RPMI7951 (cell line): ENCODE measurements at regions not wholly inside any gene's neighbourhood (a gene's known extent, or its start where the extent isn't known, plus 50 kb on each side); places are given as distances from the start of the nearest gene placed in this dataset.
A peak's percentile ranks its signal among the peaks of the same experiment; 100 is the strongest.

Experiments used
- DNase-seq: peaks from one replicate; pipeline ENCODE4 v3.0.0-alpha.2; 2012; ENCODE audit warnings: low read depth

DNA sequence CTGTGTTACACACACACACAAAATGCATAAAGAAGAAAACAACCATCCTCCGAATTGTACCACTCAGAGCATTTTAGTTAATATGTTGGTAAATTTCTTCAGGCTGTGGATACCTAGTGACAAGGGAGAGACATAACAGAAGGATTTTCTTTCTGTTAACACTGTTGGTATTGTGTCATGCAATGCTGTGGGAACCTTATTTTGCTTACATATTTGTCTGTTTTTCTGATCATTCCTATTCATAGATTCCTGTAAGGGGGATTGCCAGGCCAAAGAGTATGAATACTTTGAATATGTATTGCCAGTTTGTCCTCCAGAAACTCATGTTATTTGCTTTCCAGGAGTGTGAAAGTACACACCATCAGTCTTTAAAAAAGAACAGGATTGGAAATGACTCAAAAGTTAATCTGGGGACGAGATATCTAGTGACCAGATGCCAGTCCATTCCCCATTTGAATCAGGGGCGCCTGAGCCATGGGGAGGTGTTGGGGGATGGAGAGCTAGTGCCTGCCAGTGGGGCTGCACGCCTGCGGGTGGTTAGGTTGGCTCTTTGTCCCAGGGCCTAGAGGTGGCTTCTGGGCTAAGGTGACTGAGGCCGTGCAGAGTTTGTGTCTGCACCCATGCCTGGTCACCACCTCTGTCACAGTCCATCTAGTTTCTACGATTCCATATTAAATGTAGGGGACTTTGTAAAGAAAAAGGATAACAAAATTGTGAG, 142.0 kb downstream of the PTPN20 start:
- DNase-seq, result no peak

DNA sequence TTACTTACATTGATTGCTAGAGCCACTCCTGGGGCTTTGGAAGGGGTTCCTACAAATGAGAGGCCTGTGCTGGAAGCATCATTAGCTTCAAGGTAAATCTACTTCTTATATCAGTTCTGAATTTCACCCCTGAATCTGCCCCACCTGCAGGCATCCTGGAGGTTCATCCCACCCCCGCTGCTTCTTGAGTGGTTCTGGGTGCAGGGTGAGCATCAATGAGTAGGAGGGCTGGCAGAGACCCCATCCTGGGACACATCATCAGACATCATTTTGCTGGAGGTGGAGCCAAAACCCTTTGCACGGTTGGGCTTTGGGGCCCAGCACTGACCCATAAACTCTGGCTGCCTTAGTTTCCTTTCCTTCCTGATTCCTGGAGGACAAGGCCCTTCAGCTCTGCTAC, 143.7 kb downstream of the PTPN20 start:
- DNase-seq, result no peak

DNA sequence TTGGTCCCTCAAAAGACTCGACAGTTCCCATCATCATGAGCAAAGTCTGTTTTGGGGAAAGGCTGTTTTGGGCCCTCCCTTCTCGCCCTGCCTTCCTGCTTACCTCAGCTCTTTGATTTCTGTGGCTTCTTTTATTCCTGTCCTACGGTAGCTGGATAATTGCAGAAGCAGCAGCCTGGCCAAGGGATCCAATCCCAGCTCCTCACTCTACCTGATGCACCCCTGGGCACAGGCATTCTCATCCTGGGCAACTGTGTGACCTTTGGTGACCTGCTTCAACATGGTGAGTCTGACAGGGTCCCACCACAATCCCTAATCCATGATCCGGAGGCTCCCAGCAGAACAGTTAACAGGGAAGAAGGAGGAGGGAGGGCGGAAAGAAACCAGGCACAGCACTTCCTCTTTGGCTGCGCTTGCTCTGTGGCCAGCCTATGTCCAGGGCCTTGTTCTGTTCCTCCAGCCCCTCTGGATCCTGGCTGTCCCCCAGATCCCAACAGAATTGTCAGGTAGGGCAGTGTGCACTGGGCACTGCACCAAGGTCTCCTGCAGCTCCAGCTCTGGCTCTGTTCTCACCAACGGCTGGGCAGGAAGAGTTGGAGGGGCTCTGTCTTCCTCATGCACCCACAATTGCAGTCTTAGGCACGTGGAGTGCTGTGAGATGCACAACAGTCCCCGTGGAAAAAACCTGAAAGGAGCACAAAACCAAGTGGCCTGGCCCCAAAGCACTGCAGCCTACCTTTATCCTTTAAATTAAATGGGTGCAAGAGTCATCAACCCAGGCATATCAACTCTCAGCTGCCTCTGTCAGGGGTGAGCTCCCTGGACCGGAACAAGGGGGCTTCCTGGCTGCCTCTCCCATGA, 144.4 kb downstream of the PTPN20 start:
- DNase-seq, result no peak

DNA sequence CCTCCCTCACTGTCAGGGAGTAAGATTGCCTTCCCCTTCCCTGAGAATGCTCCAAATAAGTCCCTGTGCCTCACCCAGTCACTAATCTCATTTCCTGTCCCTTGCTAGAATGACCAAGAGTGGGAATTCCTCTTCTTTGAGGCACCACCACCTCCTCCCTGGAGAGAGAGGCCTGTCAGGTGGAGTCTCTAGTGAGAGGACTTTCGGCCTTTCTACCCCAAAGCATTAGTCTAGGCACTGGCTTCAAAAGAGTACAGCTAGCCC, 145.0 kb downstream of the PTPN20 start:
- no peak for DNase-seq

DNA sequence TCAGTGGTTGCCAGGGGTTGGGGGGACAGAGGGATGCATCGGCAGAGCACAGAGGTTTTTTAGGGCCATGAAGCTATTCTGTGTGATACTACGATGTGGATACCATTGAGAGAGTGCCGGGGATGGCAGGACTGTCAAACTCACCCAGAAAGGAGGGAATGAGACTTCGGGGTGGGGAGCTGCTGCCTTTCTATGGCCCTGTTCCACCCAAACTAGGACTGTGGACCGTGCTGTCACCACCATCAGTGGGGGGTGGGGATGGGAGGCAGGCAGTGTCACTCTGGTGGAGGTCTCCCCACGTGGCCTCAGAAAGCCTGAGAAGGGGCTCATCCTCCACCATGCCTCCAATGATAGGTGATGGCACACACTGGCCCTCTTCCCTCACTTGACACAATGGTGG, 146.2 kb downstream of the PTPN20 start:
- no peak for DNase-seq

DNA sequence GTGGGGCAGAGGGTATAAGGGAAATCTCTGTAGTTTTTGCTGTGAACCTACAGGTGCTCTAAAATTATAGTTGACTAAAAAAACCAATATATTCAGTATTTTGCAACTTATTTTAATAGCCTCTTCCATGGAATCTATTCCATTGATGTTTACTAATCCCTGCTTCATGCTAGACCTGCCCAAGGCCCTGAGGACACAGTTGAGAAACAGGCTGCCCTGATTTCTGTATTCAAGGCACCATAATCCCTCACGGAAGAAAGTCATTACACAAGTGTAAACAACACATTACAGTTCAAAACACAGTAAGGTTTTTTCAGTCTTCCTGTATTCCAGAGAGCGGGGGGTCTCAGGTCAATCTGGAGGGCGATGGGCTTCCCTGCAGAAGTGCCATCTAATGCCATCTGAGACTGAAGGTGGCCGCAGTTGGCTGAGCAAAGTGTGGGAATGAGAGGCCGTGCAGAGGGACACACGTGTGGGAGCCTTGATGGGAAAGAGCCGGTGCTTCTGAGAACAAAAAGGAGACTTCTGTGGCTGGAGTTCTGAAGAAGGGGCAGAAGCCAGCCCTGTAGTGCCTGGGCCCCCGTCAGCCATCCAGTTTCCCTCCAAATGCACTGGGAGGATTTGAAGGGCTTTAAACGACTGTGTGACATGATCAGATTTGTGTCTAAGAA, 146.9 kb downstream of the PTPN20 start:
- no peak for DNase-seq

DNA sequence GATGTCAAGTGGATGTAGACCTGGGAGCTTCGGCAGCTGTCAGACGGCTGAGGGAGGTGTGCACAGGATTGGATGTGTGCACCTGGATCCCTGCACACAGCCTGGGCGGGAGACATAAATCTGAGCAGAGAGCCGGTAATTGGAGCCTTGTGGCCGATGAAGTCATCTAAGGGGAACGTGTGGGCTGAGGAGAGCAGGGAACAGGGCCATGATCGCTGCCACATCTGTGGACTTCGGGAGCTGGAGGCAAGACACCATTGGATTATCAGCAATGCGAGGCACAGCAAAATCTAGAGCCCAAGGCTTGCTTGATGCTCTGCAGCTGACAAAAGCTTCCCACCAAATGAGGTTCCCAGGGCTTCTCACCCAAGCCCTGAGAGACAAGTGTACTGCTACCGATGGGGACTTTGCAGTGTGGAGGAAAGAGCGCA, 147.7 kb downstream of the PTPN20 start:
- DNase-seq, result peak; percentile 7

DNA sequence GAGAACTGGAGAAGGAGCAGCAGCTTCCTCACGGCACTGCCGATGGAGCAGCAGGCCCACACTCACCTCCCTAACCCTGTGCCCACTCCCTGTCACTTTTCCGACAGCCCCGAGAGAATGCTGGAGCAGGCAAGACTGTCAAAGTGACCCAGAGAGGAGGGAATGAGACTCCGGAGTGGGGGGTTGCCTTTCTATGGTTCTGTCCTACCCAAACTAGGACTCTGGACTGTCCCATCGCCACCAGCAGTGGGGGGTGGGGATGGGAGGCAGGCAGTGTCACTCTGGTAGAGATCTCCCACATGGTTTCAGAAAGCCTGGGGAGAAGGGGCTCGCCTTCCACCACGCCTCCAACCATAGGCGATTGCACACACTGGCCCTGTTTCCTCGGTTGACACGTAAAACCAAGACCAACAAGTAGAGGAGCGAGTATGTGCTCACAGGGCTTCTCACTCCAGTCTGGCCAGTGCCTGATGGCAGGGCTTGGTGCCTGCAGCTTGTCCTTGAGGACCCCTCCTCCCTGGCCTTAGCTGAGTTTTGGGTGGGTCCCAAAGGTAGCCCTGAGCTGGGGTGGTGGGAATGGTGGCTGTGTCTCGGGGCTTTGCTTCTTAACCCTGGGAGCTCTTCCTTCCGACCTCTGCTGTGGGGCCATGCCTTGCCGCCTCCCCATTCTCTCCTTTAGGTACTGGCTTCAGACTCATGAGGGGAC, 148.5 kb downstream of the PTPN20 start:
- no peak for DNase-seq

DNA sequence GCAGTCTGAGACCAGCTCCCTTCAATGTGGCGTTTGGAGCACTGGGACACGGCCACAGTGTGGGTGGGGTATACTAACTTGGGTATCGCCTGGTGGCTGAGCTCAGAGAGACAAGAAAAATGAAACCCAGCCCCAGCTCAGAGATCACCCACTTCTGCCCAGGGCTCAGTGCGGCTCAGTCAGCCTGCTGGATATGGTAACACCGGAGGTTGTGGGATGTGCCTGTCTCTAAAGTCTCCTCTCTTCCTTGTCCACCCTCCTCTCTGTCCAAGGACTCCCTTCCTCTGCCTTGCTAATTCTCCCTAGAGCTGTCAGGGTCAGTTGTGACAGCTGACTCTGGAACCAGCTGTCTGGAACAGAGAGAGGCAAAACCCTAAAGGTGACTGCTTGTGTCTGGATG, 149.1 kb downstream of the PTPN20 start:
- no peak for DNase-seq

DNA sequence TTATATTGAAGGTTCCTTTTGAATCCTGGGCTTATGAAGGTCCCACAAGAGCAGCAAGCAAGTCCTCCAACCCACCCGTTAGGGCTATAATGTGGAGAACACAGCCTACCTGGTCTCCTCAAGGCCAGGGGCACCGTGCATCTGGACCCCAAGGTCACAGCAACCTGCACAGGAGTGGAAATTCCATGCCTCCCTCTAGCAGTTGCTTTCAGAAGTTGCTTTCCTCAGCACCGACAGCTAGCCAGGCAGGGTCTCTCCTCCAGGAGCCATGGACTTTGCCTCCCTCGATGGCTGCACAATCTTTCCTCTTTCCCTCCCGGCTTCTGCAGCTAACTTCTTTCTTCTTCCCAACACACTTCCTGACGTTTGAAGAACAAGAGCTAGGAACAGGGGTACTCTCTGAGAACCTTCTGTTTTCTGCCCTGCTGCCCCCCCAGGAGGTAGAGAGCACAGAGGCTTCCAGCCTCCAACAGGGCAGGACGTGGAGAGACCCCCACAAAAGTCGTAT, 149.8 kb downstream of the PTPN20 start:
- DNase-seq, result no peak

DNA sequence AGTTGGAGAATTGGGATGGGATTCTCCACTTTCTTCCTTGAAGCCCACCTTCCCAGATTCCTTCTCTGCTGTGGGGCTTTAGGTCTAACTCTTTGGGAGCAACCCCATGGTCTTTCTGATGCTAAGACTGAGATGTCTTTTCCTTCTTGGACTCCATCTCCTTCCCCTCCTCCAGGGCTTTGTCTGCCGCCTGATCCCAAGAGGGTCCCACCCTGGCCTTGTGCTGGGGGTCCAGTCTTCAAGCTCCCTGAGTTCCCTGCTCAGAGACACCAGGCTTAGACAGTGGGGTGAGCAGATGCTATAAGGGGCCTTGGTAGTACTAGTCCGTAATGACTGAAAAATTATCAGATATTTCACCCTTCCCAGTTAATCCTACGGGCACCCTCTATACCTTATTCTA, 150.5 kb downstream of the PTPN20 start:
- DNase-seq, result no peak

DNA sequence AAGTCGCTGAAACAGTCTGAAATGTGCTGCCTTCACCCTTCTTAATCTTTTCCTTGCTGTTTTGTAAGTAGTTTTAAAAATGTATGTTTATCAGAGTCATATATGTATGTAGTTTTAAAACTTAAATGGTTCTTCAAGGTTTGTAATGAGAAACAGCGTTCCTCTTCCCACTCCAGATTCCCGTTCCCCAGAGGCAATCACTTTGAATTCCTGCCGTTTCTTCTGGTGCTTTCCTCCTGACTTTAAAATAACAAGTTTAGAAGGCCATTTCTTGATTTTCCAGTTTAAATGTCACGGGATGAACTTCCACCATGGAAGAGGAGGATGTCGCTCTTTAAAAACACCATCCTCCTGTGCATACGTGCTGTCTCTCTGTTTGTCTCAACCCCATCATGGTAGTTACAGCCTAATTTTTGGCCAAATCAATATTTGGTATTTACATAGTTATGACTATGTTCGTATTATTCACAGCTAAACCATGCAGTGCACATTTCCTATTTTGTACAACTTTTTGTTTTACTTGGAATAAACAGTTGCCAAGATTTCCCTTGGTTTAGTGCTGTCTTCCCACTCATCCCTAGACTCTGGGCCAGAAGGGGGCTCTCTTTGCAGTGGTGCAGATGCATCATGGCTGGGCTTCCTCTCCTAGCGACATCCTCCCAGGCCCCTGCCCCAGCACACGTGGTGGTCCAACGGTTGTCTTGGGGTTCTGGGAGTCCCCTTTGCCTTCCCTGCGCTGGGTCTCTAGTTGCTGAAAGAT, 151.4 kb downstream of the PTPN20 start:
- no peak for DNase-seq

DNA sequence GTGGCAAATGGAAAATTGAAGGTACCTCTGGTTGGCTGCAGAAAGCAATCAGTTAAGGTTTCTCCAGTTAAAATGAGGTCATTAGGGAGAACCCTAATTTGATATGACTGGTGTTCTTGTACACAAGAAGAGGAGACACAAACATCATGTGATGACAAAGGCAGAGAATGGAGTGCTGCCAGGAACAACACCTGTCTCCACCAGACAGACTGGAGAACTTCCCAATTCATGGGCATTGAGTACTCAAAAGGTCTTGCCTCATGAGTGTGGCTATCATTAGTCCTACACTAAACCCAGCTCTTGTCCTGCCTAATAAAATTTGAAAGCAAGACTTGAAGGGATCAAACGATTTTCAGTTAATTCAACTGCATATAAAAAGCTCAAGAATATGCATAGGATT, 152.6 kb downstream of the PTPN20 start:
- no peak for DNase-seq

DNA sequence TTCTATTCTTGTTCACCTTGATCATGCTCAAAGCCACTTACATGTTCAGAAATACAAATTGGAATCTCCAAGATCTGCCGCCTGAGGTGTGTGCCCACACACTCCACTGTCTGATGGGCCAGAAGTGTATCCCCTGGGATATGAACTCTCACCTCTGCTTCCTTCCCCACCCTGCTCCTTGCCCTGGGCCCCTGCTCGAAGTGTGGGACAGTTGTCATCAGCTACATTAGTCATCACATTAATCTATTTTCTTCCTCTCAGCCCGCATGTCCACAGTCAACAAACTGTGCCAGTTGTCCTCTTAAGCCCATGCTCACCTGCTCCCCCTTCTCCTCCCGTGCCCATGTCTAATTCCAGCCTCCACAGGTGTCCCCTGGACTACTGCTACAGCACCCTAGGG, 154.7 kb downstream of the PTPN20 start:
- DNase-seq, result no peak

DNA sequence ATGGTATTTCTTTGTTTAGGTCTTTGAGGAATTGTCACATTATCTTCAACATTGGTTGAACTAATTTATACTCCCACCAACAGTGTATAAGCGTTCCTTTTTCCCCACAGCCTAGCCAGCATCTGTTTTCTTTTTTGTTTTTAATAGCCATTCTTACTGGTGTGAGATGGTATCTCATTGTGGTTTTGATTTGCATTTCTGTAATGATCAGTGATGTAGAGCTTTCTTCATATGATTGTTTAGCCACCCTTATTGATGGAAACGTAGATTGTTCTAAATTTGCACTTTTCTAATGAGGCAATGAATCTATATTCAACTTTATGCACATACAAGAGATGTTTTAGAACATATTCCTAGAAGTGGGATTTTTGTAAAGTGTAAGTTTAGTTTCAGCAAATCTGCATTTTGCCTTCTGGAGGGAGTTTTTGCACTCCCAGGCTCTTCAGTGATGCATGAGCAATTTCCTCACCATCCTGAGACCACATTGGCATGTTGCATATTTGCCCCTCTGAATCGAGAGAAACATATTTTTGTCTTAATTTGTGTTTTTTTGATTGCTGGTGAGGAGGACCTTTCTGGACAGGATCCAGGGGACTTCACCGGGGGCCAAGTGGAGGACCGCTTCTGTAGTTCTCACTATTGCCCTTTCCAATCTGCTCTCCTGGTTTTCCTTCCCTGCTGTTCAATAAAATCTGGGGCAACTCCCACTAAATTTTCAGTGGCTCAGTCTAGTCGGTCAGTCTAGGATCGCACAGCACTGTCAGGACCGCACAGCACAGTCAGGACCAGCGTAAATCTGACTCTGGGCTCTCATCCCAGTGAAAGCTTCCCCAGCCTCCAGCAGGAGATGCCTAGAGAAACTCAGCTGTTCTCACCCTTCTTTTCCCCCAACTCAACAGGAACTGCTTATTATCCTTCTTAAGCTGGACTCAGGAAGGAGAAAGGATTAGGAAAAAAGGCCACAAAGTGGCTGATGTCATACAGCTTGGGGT, 157.0 kb downstream of the PTPN20 start:
- DNase-seq, result no peak

DNA sequence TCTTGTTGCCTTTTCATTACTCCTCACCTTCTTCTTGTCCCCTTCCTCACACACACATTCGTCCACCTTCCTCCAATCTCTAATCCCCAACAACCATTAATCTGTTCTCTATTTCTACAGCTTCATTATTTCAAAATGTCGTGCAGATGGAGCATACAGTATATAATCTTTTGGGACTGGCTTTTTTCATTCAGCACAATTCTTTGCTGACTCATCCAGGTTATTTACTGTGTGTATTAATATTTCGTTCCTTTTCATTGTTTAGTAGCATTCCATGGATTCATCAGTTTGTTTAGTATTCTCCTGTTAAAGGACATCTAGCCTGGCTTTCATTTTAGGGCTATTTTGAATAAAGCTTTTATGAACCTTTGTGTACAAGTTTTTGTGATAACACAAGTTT, 159.3 kb downstream of the PTPN20 start:
- no peak for DNase-seq

DNA sequence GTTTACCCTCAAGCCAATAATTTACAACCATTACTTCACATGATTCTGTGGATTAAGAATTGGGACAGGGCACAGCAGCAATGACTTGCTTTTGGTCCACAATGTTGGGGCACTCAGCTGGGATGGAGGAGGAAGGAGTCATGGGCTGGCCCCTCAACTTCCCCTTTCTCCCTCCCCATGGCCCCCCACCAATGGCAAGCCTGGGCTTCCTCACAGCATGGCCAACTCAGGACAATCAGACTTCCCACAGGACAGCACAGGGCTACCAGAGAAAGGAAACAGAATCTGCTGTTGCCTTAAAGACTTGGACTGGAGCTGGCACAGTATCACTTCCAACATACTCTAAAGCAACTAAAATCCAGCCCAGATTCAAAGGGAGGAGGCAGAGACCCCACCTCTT, 160.7 kb downstream of the PTPN20 start:
- DNase-seq, result no peak

DNA sequence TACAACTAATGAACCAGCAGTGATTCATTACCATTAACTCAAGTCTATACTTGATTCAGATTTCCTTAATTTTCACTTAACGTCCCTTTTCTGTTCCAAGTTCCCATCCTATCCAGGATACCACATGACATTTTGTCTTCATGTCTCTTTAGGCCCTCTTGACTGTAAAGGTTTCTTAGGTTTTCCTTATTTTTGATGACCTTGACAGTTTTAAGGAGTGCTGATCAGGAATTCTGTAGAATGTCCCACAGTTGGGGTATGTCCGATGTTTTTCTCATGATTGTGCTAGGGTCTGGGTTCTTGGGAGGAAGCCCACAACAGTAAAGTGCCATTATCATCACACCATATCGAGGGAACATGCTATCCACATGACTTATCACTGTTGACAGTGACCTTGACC, 162.7 kb downstream of the PTPN20 start:
- no peak for DNase-seq

DNA sequence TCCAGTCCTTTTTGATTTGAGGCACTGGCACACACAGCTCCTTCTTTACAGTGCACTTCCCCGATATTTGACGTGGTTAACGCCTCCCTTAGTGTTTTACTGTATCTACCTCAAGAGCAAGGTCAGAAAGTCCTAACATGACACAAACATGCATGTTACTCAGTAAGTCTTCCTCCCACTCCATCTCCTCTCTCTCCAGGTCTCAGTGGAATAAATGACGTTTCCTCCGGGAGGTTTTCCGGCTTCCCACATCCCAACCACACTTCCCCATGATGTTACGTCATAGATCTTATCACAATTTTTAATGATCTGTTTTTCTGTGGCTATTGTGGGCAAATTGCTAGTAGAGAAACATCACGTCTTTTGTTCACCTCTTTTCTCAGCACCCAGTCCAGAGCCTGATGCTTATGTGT, 165.7 kb downstream of the PTPN20 start:
- peak; percentile 47 for DNase-seq

DNA sequence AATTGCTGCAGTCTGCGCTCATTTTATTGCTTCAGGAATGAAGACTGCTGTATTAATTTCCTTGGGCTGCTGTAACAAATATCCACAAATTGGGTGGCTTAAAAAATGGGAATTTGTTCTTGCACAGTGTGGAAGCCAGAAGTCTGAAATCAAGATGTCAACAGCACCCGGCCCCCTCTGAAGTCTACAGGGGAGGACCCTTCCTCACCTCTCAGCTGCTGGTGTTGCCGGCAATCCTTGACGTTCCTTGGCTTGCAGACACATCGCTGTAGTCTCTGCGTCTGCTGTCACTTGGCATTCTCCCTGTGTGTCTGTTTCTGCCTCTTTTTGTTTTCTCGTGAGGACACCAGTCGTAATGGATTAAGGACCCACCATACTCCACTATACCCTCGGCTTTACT, 166.2 kb downstream of the PTPN20 start:
- no peak for DNase-seq
